ENCODE measurements at regions not wholly inside any gene's neighbourhood (a gene's known extent, or its start where the extent isn't known, plus 50 kb on each side); places are given as distances from the start of the nearest gene placed in this dataset.
A peak's percentile ranks its signal among the peaks of the same experiment; 100 is the strongest.

DNA sequence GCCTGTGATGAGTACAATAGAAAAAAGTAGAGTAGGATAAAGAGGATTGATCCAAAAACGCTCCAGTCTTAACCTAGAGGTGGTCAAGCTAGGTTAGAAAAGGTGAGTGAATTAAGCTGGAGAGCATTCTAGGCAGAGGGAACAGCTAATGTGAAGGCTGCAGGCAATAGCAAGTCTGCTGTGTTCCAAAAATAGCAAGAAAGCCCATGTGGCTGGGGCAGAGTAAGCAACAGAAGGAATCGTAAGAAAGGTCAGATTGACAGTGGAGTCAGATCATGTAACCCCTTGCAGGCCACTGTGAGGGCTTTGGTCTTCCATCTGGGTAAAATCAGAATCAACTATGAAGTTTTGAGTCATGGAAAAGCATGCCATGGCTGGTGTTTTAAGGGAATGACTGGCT, 155.0 kb downstream of the OPN5 start:
- no peak for DNase-seq
- intact Hi-C loops (cut with DNase I), result no loop called here

DNA sequence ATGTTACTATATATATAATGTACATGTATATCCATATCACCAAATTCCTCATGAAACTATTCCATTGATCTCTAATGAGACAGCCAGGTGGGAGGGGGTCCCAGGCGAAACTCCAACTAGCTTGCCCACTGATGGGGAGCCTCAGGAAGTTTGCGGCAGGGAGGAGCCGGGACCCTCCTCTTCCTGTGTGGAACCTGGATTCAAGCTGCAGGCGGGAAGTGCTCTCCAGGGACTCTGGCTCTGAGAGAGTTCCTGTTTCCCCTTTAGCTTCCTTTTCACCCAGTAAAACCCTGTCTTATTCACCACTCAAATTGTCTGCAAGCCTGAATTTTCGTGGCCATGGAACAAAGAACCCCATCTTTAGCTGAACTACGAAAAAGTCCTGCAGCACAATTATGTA, 152.2 kb downstream of the OPN5 start:
- intact Hi-C loops (cut with DNase I), result no loop called here
- DNase-seq, result no peak

DNA sequence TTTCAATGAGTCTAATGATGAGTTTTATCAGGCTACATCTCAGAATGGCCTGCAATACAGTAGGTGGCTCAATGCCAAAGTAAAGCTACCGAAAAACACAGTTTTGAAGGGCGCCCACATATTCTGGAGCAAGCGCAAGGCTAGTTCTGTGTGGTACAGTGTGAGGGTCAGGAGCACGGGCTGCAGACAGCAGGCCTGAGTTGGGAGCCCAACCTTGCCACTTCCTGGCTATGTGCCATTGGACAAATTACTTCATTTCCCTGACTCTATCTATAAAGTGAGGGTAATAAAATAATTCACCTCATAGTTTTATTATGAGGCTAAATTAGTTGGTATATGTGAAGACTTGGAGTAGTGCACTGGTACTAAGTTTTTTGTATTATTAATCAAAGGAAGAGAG, 150.7 kb downstream of the OPN5 start:
- no peak for DNase-seq

DNA sequence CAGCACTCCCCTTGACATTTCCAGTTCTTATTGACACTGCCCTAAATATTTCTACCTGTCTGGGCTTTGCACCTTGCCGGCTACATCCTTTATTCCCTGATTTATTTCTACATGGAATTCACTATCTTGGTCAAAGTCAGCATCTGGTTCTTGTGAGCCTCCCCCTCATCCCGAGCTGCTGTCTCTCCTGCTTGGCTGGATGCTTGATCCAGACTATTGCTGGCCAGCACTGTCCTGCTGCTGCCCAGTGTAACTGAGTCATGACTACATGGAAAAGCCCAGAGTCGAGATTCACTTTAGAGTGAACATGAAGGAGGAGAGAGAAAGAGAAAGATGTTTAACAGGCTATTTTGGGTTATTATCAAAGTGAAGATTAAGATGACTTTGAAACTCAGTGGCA, 142.2 kb downstream of the OPN5 start:
- DNase-seq, result no peak
- intact Hi-C loops (cut with DNase I), result no loop called here

More for the DNA sequence above, 150.7 kb downstream of the OPN5 start:
- intact Hi-C loops (cut with DNase I), result no loop called here

DNA sequence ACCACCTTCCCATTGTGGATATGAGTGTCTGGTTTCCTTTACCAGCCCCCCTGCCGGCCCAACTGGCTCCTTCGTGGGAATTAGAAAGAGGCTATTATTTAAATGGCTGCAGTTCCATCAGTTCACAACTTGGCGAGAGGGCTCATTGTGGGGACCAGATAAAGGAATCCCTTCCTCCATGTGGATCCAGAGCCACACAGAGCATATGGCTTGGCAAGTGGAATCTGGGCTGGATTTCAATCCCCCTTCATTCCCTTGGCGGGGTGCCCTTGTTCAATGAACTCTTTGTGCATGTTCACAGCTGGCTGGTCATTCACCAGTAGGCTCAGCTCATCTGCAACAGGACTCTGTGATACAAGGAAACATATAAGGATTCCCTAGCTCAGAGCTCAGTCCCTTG, 140.6 kb downstream of the OPN5 start:
- DNase-seq, result peak; percentile 11 to 90 (median 71)
- intact Hi-C loops (cut with DNase I), result no loop called here

DNA sequence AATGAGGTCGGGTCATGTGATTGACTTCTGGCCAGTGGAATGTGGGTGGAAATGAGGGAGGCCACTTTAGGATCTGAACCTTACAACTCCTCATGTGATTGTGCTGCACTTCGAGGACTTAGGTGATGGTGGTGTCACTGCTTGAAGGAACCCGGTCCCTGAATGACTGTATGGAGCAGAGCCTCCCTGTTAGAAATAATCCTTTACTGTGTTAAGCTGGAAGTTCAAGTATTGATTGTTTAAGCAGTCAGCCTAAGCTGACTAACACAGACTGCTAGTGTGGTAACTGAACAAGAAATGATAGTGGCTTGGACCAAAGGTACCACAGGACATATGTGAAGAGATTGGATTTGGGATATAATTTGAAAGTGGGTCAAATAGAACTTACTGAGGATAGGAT, 138.0 kb downstream of the OPN5 start:
- DNase-seq, result no peak
- intact Hi-C loops (cut with DNase I), result no loop called here

DNA sequence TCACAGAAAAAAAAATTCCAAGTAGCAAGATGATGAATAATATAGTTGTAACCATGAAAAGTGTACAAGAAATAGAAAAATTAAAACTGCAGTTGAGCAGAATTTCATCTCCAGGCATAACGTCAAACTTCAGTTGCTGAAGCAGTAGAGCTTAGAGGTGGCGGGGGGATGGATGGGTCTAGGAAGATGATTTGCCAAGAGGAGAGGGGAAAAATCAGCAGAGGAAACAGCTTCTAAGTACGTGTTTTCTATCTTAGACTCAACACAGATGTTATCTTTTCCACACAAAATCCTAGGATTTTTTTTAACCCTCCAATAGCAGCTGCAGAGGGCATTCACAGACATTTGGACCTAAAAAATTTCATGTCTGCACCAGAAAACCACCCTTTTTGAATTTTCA, 136.0 kb downstream of the OPN5 start:
- intact Hi-C loops (cut with DNase I), result no loop called here
- DNase-seq, result no peak

DNA sequence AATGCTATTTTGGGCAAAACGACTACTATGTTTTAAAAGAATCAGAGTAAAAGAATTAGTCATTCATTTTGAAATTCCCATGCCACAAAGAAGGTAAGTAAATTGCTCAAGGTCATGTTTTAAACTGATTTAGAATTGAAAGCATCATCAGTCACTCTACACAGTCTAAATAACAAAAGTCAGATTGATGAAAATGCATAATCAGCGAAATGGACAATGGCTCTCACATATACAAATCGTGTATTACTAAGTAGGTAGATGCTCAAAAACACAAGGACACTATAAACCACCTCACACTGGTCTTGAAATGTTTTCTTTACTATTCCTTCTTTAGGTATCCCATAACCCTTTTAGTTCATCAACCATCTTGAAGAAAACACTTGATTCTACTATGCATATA, 135.4 kb downstream of the OPN5 start:
- intact Hi-C loops (cut with DNase I), result no loop called here
- no peak for DNase-seq

DNA sequence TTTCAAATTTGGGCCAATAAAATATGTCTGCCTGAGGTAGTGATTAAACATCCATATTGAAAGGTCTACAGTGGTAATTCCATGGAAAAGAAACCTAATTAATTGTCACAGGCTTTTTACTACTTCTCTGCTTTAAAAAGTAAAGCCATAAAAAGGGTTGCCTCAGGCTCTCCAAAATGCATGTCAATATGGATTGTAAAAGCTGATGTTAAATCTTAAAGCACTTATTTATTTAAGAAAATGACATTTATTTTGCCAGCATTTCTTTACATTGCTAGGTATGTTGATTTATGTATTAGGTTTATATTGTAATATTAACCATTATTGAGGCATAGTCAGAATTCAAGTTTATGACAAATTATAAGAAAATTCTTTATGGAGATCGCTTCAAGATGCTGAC, 133.2 kb downstream of the OPN5 start:
- intact Hi-C loops (cut with DNase I), result no loop called here
- DNase-seq, result no peak

DNA sequence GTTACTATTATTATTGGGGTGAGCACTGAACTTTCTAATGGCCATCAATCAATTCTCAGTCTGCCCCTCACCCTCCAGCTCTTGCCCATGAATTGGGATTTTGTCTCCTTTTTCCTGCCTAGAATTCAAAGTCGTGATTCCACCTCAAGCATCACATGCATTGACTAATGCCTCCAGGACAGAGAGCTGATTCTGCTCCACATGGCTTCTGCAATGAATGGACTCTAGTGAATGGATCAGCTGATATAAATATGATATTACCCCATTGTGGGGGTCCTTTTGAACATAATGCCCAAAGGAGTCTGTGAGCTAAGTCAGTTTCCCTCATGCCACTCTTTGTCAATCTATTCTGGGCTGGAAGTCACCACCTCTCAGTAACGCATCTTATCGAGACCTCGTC, 126.4 kb downstream of the OPN5 start:
- DNase-seq, result no peak
- intact Hi-C loops (cut with DNase I), result no loop called here

DNA sequence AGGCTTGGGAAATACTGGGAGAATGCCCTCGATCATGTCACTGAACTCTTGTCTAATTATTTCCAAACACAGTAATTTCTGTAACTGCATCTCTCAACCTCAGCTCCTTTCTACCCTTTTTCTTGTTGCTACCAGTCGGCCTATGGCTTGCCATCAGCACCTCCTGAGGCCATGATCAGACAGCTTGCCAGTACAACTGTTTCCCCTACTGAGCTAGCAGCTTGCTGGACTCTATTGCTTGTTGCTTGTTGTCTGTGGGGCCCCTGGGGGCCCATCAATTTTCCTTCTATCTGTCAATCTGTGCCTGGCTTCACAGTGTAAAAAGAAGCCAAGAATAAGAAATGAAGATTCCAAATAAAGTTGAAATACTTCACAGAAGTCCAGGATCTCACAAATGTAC, 123.9 kb downstream of the OPN5 start:
- intact Hi-C loops (cut with DNase I), result no loop called here
- no peak for DNase-seq

DNA sequence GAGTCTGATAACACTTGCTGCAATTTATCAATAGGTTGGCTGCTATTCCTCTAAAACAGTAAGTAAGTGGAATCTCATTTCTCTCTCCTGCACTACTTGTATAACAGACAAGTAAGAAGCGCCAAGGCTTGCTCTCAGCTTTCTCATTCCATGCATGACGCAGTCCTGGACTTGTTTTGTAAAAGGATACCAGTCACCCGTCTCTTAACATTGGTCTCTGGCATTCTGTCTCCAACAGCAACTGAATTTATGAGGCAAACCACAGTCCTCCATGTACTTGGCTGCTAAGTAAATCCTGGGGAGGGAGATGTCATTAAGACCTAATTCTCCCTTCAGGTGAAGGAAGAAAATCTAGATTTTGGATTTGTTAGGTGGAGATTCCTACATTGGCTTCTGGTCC, 115.4 kb downstream of the OPN5 start:
- DNase-seq, result no peak
- intact Hi-C loops (cut with DNase I), result no loop called here

DNA sequence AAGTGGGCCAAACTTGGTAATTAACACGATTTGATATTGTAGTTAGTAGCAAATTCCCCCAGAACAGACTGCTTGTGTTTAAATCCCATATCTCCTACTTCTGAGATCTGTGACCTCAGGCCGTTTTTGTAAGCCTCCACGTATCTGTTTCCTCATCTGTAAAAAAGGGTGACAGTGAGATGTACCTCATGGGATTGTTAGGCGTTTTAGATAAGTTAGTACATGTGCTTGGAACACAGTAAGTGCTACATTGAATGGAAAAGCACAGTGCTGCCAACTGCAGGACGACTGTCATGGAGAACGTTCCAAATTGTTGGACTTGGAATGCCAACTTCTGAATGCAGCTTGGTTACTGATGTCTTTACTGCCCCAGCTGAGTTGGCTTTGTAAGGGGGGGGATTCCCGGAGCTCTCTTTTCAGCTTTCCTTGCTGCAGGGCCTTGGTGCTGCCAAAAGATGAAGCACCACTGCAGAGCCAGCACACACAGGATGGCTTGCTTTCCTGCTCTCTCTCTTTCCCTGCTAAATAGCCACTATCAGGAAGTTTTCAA, 108.6 kb downstream of the OPN5 start:
- intact Hi-C loops (cut with DNase I), result no loop called here
- peak in 7 of 42 donors; percentile 1 to 44 (median 7) for DNase-seq

DNA sequence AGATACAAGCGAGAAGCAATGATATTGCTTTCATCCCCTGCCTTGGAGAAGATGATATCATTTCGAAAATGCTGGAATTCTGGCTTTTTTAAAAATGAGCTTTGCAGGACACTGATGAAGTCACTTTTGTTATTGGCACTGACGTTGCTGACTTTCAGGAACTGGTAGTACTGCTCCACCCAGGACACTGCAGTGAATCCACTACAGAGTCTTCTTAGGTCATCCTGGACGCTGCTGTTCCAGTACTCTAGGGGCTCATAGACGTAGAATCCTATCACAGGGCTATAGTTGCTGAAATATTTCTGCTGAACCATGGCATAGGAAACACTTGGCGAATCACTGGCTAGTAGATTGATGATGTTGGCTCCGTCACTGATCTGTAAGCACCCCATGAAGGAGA, 97.2 kb downstream of the OPN5 start:
- no peak for DNase-seq
- intact Hi-C loops (cut with DNase I), result no loop called here

All from head of caudate nucleus (tissue), 42 donors.